A673 (cell line): ENCODE measurements at regions not wholly inside any gene's neighbourhood (a gene's known extent, or its start where the extent isn't known, plus 50 kb on each side); places are given as distances from the start of the nearest gene placed in this dataset.

ENCODE experiments used
- EZH2 ChIP-seq: fragments of 200-600 bp; sonication (generic); IDR thresholded peaks from 2 replicates; pipeline ENCODE4 v1.6.1; 2017; ENCODE audit warnings: borderline replicate concordance, low read depth, mild to moderate bottlenecking, mixed read lengths, antibody characterized with exemption, low read length; ENCODE audit not compliant: poor library complexity, severe bottlenecking
- TF ChIP-seq, protein P1 (sequence below): fragments of 300-800, 200-600 bp; sonication (generic); conservative IDR thresholded peaks from 2 replicates; pipeline ENCODE4 v1.5.1; 2017; ENCODE audit warnings: low read depth, mild to moderate bottlenecking, antibody characterized with exemption, low read length, moderate library complexity, mixed read lengths

DNA sequence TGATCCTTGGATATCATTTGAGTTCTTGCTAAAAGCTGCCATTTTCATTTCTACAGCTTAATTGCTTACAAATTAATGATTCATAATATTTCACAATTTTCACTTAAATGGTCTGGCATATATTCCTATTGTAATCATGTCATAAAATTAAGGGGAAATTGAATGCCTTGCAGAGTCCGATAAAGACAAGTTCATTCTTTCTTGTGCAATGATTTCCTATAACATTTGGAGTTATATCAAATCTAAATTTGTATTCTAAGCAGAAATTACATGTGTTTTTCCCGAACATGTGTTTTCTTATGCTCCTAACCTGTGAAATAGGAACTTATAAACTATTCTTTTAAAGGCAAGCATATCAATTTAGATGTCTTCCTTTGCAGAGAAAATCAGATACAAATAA, 118.3 kb upstream of the CYYR1 start:
- TF ChIP-seq, protein P1, sequence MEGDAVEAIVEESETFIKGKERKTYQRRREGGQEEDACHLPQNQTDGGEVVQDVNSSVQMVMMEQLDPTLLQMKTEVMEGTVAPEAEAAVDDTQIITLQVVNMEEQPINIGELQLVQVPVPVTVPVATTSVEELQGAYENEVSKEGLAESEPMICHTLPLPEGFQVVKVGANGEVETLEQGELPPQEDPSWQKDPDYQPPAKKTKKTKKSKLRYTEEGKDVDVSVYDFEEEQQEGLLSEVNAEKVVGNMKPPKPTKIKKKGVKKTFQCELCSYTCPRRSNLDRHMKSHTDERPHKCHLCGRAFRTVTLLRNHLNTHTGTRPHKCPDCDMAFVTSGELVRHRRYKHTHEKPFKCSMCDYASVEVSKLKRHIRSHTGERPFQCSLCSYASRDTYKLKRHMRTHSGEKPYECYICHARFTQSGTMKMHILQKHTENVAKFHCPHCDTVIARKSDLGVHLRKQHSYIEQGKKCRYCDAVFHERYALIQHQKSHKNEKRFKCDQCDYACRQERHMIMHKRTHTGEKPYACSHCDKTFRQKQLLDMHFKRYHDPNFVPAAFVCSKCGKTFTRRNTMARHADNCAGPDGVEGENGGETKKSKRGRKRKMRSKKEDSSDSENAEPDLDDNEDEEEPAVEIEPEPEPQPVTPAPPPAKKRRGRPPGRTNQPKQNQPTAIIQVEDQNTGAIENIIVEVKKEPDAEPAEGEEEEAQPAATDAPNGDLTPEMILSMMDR, result no peak
- no peak for TF ChIP-seq EZH2
